ENCODE measurements at regions not wholly inside any gene's neighbourhood (a gene's known extent, or its start where the extent isn't known, plus 50 kb on each side); places are given as distances from the start of the nearest gene placed in this dataset.

- TF ChIP-seq CTCF (IDR thresholded peaks at IDR 0.05) (no peak), POLR2A (IDR thresholded peaks at IDR 0.05) (no peak)
Measured at GRCh38 chr1:164953098-164953497, 394.1 kb downstream of the PBX1 start.

Data from lower leg skin (tissue), 3 donors.